ENCODE measurements at regions not wholly inside any gene's neighbourhood (a gene's known extent, or its start where the extent isn't known, plus 50 kb on each side); places are given as distances from the start of the nearest gene placed in this dataset.

- DNase-seq: no peak
- TF ChIP-seq EP300 (IDR thresholded peaks at IDR 0.05) (no peak), POLR2AphosphoS5 (IDR thresholded peaks at IDR 0.05) (no peak), POLR2A (IDR thresholded peaks at IDR 0.05) (no peak)
- TF ChIP-seq, protein P1, sequence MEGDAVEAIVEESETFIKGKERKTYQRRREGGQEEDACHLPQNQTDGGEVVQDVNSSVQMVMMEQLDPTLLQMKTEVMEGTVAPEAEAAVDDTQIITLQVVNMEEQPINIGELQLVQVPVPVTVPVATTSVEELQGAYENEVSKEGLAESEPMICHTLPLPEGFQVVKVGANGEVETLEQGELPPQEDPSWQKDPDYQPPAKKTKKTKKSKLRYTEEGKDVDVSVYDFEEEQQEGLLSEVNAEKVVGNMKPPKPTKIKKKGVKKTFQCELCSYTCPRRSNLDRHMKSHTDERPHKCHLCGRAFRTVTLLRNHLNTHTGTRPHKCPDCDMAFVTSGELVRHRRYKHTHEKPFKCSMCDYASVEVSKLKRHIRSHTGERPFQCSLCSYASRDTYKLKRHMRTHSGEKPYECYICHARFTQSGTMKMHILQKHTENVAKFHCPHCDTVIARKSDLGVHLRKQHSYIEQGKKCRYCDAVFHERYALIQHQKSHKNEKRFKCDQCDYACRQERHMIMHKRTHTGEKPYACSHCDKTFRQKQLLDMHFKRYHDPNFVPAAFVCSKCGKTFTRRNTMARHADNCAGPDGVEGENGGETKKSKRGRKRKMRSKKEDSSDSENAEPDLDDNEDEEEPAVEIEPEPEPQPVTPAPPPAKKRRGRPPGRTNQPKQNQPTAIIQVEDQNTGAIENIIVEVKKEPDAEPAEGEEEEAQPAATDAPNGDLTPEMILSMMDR (IDR thresholded peaks at IDR 0.05): no peak
- Histone ChIP-seq H3K4me3 (no peak overlapping the region), H3K4me1 (no peaks in the 10 kb centered on the region), H3K36me3 (no peaks in the 10 kb centered on the region), H3K27ac (no peak overlapping the region), H3K9me3 (no peaks in the 10 kb centered on the region), H3K27me3 (no peaks in the 10 kb centered on the region)
- WGBS, 2 donors: 25 to 33% methylated on average over 2 of the region's 2 CpGs
- intact Hi-C loops (cut with DNase I): no loop called here
Observed at GRCh38 chr1:95685081-95685480, 451.1 kb downstream of the RWDD3 start.

DNA sequence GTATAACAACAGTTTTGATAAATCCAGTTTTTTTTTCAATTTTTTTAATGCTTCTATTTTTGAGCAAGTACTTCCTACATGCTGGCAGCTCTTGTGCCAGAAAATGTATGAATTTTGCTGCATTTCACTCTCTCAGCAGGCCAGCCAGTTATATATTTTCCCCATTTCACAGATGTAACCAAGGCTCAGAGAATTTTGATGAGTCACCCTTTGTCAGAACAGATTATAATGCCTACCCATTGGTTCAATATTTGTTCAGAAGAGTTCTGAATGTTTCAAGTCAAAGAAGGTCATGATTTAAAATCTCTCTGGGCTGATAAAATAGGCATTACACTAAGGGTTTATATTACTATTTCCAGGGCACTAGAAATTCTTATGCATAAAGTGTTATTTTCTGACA lies 452.2 kb downstream of the RWDD3 start:
- TF ChIP-seq POLR2AphosphoS5 (IDR thresholded peaks at IDR 0.05) (no peak), POLR2A (IDR thresholded peaks at IDR 0.05) (no peak), EP300 (IDR thresholded peaks at IDR 0.05) (no peak)
- TF ChIP-seq, protein P1 (IDR thresholded peaks at IDR 0.05): no peak
- H3K27ac ChIP-seq: no peak overlapping the region
- no peaks in the 10 kb centered on the region for H3K4me1 ChIP-seq
- H3K4me3 ChIP-seq: no peak overlapping the region
- DNase-seq: no peak
- intact Hi-C loops (cut with DNase I): no loop called here
- H3K36me3 ChIP-seq: no peaks in the 10 kb centered on the region
- no peaks in the 10 kb centered on the region for H3K27me3 ChIP-seq
- H3K9me3 ChIP-seq: no peaks in the 10 kb centered on the region

DNA sequence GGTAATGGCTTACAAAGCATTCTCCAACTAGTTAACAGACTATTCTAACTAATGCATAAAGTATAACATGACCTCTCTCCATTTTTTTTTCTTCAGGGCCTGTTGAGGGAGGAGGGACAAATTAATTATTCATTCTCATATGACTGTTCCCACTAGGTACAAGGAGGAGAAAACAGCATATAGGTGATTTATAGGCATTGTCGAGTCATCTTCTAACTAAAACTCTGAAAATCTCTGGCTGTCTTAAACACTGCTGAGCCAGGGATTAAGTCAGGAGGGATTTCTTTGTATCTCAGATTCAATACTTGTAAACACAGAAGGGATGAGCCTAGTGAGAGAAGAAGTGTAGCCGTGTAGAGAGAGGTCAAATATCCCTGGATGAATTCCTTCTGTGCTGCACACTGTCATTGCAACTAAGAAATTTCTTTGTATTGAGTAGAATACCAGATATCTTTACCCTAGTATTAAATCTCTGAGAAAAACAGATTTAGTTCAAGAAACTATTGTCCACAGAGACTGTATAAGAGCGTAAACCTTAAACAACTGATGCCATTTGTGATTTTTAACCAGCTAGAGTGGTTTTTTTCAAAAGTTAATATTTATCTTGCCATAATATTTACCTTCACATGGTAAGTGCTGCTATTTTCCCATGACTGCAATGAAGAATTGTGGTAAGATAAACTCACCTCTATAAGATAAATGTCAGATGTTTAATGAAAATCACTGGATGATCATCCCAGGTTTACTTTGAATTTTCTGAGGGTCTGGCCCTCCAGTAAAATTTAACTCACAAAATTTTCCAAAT lies 465.3 kb downstream of the RWDD3 start:
- no peaks in the 10 kb centered on the region for H3K4me1 ChIP-seq
- 51 to 64% methylated on average over 3 of the region's 3 CpGs for WGBS, 2 donors
- intact Hi-C loops (cut with DNase I): no loop called here
- H3K36me3 ChIP-seq: no peaks in the 10 kb centered on the region
- no peak for DNase-seq
- H3K27me3 ChIP-seq: no peaks in the 10 kb centered on the region
- peaks cover 0 to 6% (median 3%) of the 10 kb centered on the region in 4 donors for H3K9me3 ChIP-seq
- no peak overlapping the region for H3K4me3 ChIP-seq
- TF ChIP-seq, protein P1 (IDR thresholded peaks at IDR 0.05): no peak
- no peak for TF ChIP-seq POLR2AphosphoS5 (IDR thresholded peaks at IDR 0.05)
- no peak for TF ChIP-seq POLR2A (IDR thresholded peaks at IDR 0.05)
- no peak for TF ChIP-seq EP300 (IDR thresholded peaks at IDR 0.05)
- H3K27ac ChIP-seq: no peak overlapping the region

DNA sequence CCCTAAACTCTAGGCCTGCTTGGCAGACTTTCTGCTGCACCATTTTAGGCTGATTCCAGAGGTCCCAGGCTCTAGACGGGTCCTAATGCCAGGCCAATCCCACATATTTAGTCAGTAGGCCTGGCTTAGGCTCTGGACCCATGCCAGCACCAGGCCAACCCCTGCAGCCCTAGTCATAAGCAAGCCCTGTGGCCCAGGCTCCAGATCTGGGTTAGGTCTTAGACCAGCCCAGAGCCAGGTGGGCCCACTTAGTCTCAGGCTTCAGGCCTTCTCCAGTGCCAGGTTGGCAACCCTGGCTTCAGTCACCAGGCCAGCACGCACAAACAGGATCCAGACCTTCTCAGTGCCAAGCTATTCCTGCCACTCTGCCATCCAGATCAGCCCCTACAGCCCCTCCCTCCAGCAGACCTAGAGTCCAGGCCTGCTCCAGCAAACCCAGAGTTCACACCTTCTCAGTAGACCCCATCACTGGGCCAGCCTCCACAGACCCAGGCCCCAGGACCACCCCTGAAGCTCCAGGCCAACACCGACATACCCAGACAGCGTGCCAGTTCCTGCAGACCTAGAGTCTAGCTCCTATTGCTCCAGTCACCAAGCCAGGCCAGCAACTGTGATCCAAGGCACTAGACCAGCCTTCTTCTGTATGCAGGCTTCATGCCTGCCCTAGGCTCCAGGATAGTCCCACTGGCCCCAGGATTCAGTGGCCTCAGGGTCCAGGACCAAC lies 467.6 kb downstream of the RWDD3 start:
- no peak for TF ChIP-seq POLR2AphosphoS5 (IDR thresholded peaks at IDR 0.05)
- TF ChIP-seq, protein P1 (IDR thresholded peaks at IDR 0.05): no peak
- TF ChIP-seq EP300 (IDR thresholded peaks at IDR 0.05): no peak
- TF ChIP-seq POLR2A (IDR thresholded peaks at IDR 0.05): no peak
- no peak for DNase-seq
- H3K27me3 ChIP-seq: no peaks in the 10 kb centered on the region
- intact Hi-C loops (cut with DNase I): no loop called here
- no peak overlapping the region for H3K4me3 ChIP-seq
- H3K36me3 ChIP-seq: no peaks in the 10 kb centered on the region
- H3K27ac ChIP-seq: no peak overlapping the region
- WGBS, 2 donors: 90% methylated on average over 4 of the region's 4 CpGs
- no peaks in the 10 kb centered on the region for H3K4me1 ChIP-seq
- H3K9me3 ChIP-seq: peaks cover 0 to 10% (median 8%) of the 10 kb centered on the region in 4 donors

Measured in sigmoid colon (tissue), 6 donors.